Cerebellar nuclear complex (tissue), 1 donor: ENCODE measurements at regions not wholly inside any gene's neighbourhood (a gene's known extent, or its start where the extent isn't known, plus 50 kb on each side); places are given as distances from the start of the nearest gene placed in this dataset.

ENCODE experiments used
- DNase-seq, 2 experiments: peaks; one replicate each; lab custom pipeline; 2025; lab: John Stamatoyannopoulos, UW

GRCh38 chr3:168459226-168459784, 363.6 kb upstream of the GOLIM4 start:
- DNase-seq: no peak

DNA sequence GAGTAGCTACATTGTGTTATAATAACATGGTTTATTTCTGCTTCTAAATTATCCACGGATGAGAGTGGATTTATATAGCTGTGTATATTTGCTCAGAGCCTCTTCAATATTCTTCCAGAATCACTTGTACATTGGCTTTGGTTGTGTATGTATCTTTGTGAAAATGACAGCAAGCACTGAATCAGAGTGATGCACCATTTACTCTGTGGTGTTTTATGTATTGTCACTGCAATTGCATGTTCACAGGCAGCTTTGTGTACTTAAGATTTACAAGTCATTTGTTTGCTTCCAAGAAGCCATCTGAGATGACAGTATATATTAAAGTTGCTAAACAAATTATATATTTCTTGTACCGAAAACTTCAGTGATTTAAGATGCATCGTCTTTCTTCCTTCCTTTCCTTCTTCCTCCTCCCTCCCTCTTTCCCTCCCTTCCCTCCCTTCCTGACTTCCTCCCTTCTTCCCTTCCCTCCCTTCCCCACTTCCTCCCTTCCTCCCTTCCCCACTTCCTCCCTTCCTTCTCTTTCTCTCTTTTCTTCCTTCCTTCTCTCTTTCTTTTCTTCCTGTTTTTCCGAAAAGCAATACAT, 362.3 kb upstream of the GOLIM4 start:
- DNase-seq: no peak

- no peak for DNase-seq
Measured at GRCh38 chr3:168455814-168456213, 360.1 kb upstream of the GOLIM4 start.

DNA sequence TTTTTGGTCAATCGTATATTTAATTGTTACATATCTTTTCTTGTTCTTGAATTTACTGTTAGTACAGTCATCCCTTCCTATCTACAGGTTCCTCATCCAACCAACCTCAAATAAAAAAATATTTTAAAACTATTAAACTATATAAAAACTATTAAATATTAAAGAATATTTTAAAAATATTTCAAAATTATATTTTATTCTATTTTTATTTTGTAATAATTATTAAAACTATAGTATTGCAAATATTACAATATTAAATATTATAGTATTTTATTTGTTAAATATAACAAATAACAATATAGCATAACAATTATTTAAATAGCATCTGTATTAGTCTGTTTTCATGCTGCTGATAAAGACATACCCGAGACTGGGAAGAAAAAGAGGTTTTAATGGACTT, 357.9 kb upstream of the GOLIM4 start:
- DNase-seq: no peak

- DNase-seq: no peak
Measured at GRCh38 chr3:168443965-168444364, 348.2 kb upstream of the GOLIM4 start.

- DNase-seq: no peak
Measured at GRCh38 chr3:168442502-168442901, 346.8 kb upstream of the GOLIM4 start.

- no peak for DNase-seq
Measured at GRCh38 chr3:168436245-168436724, 340.6 kb upstream of the GOLIM4 start.

GRCh38 chr3:168431491-168431890, 335.8 kb upstream of the GOLIM4 start:
- DNase-seq: no peak

GRCh38 chr3:168427835-168428475, 332.2 kb upstream of the GOLIM4 start:
- no peak for DNase-seq

- no peak for DNase-seq
Measured at GRCh38 chr3:168427156-168427555, 331.4 kb upstream of the GOLIM4 start.

- DNase-seq: no peak
Measured at GRCh38 chr3:168425936-168426595, 330.3 kb upstream of the GOLIM4 start.

DNA sequence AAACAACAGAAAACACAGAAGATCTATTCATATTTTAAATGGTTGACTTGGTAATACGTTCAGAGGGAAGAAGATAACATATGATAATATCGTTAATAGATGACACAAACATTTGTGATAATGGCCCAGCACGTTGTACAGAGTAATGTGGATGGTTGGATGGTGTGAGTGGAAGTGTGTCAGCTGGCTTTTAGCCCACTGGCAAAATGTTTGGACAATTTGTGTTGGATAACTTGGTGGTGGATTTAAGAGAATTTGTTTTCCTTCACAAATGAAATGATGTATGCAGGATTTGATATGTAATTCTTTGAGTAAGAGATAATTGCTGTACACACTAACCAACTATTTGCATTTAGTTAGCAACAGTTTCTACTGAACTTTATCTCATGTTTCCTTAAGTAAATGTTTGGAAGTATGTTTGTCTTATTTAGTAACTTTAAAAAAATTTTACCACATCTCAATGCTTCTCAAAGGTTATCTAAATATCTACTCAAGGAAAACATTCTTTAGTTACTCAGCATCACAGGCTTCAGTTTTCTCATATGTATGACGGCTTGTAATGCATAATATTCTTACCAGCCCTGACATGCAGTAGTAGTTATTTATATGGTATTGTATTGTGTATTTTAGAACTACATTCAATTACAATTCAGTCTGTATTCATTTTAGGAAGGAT, 328.5 kb upstream of the GOLIM4 start:
- DNase-seq: no peak

DNA sequence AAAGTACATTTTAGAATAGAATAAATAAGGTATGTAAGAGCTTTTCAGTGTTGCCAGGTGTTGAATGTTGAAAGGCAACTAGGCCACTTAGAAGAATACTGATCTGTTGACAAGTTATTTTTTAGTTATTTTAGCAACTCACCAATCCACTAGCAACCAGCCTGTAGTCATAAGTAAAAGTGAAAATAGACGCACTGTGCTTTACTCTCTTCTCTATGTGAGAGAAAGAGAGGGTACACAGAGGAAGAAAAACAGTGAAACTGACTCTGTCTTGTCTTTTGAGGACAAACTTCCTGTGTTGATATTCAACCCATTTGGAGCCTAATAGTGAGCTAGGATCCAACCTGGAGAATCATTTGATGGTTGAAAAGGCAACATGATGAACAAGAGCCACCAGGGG, 327.1 kb upstream of the GOLIM4 start:
- DNase-seq: no peak

- DNase-seq: no peak
Measured at GRCh38 chr3:168419091-168419490, 323.4 kb upstream of the GOLIM4 start.

GRCh38 chr3:168417016-168417415, 321.3 kb upstream of the GOLIM4 start:
- no peak for DNase-seq

DNA sequence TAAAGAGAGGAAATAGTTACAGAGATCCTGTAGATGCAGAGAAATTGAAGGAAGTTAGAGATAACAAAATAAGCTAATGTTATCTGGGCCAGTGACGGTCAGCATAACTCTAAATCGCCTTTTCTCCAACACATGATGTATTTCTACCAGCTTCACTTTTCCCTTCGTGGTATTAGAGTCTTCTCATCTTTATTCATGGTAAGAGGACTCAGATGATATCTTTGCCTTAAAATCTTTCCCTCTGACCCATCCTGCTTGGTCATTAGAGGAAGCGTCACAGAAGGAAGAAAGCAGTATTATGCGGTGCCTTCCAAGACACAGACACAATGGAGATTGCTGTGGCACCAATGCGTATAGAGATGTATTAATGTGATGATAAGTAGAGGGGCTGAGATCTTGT, 320.7 kb upstream of the GOLIM4 start:
- no peak for DNase-seq

DNA sequence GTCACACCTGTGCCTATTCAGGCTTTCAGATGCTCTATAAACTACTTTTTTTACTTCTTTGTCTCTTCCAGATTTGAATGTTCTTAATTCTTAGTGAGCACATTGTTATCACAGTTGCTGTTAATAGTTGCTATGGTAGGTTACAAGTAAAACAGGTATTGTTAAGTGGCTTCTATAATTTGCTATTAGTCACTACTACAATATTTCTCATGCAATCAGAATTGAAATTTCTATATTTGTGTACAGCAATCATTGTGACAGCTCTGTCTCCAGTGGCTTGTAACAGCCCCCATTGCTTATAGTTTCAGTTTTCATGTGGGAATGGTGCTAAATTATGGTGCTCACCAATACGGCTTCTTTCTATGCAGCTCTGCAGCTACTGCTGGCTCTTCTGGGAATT, 318.4 kb upstream of the GOLIM4 start:
- DNase-seq: no peak

DNA sequence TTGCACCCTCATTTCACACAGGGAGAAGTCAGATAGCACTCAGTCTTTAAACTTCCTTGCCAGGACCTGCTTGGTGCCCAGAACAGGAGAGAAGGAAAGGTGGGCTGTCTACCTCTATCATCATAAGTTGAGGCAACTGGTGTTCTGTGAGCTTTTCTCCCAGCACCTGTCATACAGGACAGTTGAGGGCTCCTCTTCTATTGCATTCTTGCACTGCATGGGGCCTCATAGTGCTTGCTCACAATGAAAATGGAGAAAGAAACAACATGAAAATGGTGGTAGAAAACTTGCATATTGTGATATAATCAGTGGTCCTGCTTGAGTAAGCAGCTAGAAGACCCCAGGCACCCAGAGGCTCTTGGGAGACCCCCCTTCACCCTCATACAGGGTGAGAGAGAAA, 311.7 kb upstream of the GOLIM4 start:
- no peak for DNase-seq

- no peak for DNase-seq
Measured at GRCh38 chr3:168405288-168405687, 309.6 kb upstream of the GOLIM4 start.

DNA sequence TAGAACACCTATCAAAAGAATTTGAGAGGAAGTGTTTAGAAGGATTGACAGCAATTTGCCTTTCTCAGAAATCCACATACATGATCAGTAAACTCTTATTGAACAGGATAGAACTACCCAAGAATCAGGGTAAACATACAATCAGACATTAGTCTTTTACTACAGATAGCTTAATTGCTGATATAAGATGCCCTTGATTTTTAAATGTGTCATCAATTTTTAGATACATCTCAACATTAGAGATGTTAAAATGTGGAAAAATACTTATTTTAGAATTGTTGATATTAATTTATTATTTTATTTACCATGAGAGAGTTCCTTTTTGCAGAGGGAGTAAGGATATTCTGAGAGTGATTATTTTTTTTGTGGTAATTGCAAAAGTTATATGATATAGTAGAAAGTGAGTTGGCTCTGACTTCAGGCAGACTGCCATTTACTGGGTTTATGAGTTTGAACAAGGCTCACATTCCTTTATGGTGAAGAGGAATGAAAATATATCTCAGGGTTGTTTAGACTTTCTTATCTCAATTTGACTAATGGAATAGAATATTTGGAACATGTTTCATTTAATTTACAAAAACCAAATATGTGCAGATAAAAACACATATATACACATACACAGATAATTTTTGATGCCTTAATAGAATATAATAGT, 302.8 kb upstream of the GOLIM4 start:
- no peak for DNase-seq

GRCh38 chr3:168396861-168397260, 301.1 kb upstream of the GOLIM4 start:
- DNase-seq: no peak

DNA sequence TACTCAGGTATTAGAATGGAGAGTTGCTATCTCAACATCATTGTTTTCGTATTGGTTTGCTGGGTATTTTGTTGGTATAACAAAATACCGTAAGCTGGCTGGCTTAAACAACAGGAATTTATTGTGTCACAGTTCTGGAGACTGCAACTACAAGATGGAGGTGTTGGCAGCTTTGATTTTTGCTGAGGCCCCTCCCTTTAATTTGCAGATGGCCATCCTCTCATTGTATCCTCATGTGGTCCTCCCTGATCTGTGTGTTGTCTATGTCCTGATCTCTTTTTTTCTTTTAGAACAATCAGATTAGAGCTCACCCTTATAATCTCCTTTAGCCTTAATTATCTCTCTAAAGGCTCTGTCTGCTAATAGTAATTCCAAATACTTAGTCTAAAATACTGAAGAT, 299.8 kb upstream of the GOLIM4 start:
- DNase-seq: no peak
